SU-DHL-6 (cell line): ENCODE measurements at regions not wholly inside any gene's neighbourhood (a gene's known extent, or its start where the extent isn't known, plus 50 kb on each side); places are given as distances from the start of the nearest gene placed in this dataset.

ENCODE experiments used
- H2AFZ ChIP-seq: fragments of 200-600 bp; sonication (generic); 2 replicates; pipeline ENCODE4 v1.6.1; 2014; ENCODE audit warnings: low read depth, mild to moderate bottlenecking, moderate library complexity, mixed read lengths, antibody characterized with exemption, low read length; ENCODE audit not compliant: severe bottlenecking
- H3F3A ChIP-seq: fragments of 200-600 bp; shearing (Covaris generic); 2 replicates; pipeline ENCODE4 v1.6.0; 2016; ENCODE audit warnings: antibody characterized with exemption, mild to moderate bottlenecking; ENCODE audit not compliant: insufficient read depth
- H3K27ac ChIP-seq: fragments of 200-600 bp; sonication (generic); 2 replicates; pipeline ENCODE4 v1.5.1; 2016; ENCODE audit warnings: low read depth, mild to moderate bottlenecking, low read length, moderate library complexity, mixed read lengths
- H3K27me3 ChIP-seq: fragments of 200-600 bp; sonication (generic), shearing (Covaris generic); 2 replicates; pipeline ENCODE4 v1.6.0; 2014; ENCODE audit warnings: mild to moderate bottlenecking, low read length
- H3K36me3 ChIP-seq: fragments of 200-600 bp; sonication (generic); 2 replicates; pipeline ENCODE4 v1.6.1; 2014; ENCODE audit warnings: mild to moderate bottlenecking, low read length, mixed read lengths
- H3K4me2 ChIP-seq: fragments of 300-600, 200-600 bp; shearing (Covaris generic), sonication (generic); 2 replicates; pipeline ENCODE4 v1.6.0; 2014; ENCODE audit warnings: low read length, low read depth, mild to moderate bottlenecking; ENCODE audit not compliant: poor library complexity, severe bottlenecking
- H3K4me3 ChIP-seq: fragments of 200-600 bp; sonication (generic); 2 replicates; pipeline ENCODE4 v1.5.1; 2014; ENCODE audit warnings: antibody characterized with exemption, low read length, mild to moderate bottlenecking, mixed read lengths; ENCODE audit not compliant: insufficient read depth, poor library complexity, severe bottlenecking
- H3K79me2 ChIP-seq: fragments of 200-600 bp; sonication (generic); 2 replicates; pipeline ENCODE4 v1.6.1; 2014; ENCODE audit warnings: mild to moderate bottlenecking, low read length, moderate library complexity; ENCODE audit not compliant: insufficient read depth
- H3K9ac ChIP-seq: fragments of 200-600 bp; sonication (generic); 2 replicates; pipeline ENCODE4 v1.7.0; 2014; ENCODE audit warnings: mild to moderate bottlenecking, low read length
- H3K9me2 ChIP-seq: fragments of 200-600 bp; sonication (generic); replicated peaks from 2 replicates; pipeline ENCODE4 v1.6.1; 2014; ENCODE audit warnings: low read length; ENCODE audit not compliant: insufficient read depth
- H3K9me3 ChIP-seq: fragments of 200-600 bp; sonication (generic); 2 replicates; pipeline ENCODE4 v1.6.1; 2014; ENCODE audit warnings: low read length, mixed read lengths; ENCODE audit not compliant: insufficient read depth
- H4K20me1 ChIP-seq: fragments of 200-600 bp; sonication (generic); 2 replicates; pipeline ENCODE4 v1.6.1; 2014; ENCODE audit warnings: low read depth, mild to moderate bottlenecking, antibody characterized with exemption, low read length, moderate library complexity, mixed read lengths
- EZH2phosphoT487 ChIP-seq: fragments of 200-600 bp; sonication (generic), shearing (Covaris generic); conservative IDR thresholded peaks from 2 replicates; pipeline ENCODE4 v1.6.1; 2018; ENCODE audit warnings: mild to moderate bottlenecking, antibody characterized with exemption, low read length, moderate library complexity, mixed read lengths
- TF ChIP-seq, protein P1 (sequence below): fragments of 200-600 bp; sonication (generic); IDR thresholded peaks from one replicate; pipeline ENCODE4 v1.5.1; 2017; ENCODE audit warnings: antibody characterized with exemption, mild to moderate bottlenecking, low read length, moderate library complexity; ENCODE audit not compliant: insufficient read depth, poor library complexity, severe bottlenecking

DNA sequence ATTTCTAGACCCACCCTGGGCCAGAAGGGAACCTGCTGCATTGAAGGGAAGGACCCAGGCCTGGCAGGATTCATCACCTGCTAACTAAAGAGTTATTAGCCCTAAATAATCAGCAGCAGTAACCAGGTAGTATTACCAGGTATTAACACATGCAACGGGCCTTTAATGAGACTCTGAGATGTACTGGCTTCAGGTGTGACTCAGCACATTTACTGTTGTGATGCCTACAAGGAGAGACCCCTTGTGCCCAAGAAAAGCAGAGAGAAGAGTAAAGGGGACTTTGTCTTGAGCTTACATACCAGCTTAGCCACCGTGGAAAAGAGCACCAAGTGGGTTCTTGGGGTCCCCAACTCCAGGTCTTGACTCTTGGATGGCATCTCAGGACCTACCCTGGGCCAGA, 243.1 kb upstream of the SLC39A10 start:
- Histone ChIP-seq H3K9me2 (no peaks in the 10 kb centered on the region), H3K4me3 (no peak overlapping the region), H3F3A (no peaks in the 10 kb centered on the region), H3K79me2 (no peaks in the 10 kb centered on the region), H3K9ac (no peak overlapping the region), H3K4me2 (no peak overlapping the region), H2AFZ (no peak overlapping the region), H3K9me3 (no peaks in the 10 kb centered on the region), H3K36me3 (no peaks in the 10 kb centered on the region), H3K27ac (no peak overlapping the region), H4K20me1 (no peaks in the 10 kb centered on the region), H3K27me3 (no peaks in the 10 kb centered on the region)
- TF ChIP-seq EZH2phosphoT487, result no peak
- TF ChIP-seq, protein P1, sequence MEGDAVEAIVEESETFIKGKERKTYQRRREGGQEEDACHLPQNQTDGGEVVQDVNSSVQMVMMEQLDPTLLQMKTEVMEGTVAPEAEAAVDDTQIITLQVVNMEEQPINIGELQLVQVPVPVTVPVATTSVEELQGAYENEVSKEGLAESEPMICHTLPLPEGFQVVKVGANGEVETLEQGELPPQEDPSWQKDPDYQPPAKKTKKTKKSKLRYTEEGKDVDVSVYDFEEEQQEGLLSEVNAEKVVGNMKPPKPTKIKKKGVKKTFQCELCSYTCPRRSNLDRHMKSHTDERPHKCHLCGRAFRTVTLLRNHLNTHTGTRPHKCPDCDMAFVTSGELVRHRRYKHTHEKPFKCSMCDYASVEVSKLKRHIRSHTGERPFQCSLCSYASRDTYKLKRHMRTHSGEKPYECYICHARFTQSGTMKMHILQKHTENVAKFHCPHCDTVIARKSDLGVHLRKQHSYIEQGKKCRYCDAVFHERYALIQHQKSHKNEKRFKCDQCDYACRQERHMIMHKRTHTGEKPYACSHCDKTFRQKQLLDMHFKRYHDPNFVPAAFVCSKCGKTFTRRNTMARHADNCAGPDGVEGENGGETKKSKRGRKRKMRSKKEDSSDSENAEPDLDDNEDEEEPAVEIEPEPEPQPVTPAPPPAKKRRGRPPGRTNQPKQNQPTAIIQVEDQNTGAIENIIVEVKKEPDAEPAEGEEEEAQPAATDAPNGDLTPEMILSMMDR, result no peak

DNA sequence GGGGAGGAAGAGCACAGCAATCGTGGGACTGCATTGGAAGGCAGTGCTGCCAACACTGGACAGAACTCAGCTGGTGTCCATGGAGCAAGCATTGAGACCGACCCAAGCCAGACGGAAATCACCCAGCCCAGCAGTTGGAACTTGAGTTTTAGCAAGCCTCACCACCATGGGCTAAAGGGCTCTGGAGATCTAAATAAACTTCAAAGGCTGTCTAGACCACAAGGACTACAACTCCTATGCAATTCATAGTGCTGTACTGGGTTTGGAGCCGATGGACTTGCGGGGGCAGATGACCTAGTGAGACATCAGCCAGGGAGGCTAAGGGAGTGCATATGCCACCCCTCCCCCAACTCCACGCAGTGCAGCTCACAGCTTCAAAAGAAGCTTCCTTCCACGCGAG, 243.6 kb upstream of the SLC39A10 start:
- Histone ChIP-seq H3K27ac (no peak overlapping the region), H3K36me3 (no peaks in the 10 kb centered on the region), H3K4me3 (no peak overlapping the region), H3K9me3 (no peaks in the 10 kb centered on the region), H3K9me2 (no peaks in the 10 kb centered on the region), H3K9ac (no peak overlapping the region), H3F3A (no peaks in the 10 kb centered on the region), H3K27me3 (no peaks in the 10 kb centered on the region), H2AFZ (no peak overlapping the region), H3K4me2 (no peak overlapping the region), H4K20me1 (no peaks in the 10 kb centered on the region), H3K79me2 (no peaks in the 10 kb centered on the region)
- no peak for TF ChIP-seq EZH2phosphoT487
- TF ChIP-seq, protein P1, result no peak

DNA sequence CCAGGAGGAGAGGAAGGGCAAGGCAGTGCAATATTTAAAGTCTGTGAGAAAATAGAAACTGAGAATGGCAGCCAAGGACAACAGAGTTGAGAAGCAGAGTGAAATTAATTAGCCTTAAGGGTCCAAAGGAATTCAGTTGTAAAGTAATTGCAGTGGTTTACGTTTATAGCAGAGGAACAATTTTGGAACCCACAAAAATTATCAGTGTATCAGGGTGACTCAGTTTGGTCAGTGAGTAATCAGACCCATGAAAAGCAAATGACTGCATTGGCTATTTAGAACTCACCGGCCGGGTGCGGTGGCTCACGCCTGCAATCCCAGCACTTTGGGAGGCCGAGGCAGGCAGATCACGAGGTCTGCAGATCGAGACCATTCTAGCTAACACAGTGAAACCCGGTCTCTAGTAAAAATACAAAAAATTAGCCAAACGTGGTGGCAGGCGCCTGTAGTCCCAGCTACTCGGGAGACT, 245.8 kb upstream of the SLC39A10 start:
- TF ChIP-seq, protein P1, result no peak
- TF ChIP-seq EZH2phosphoT487, result no peak
- H3K9me2 ChIP-seq, result no peaks in the 10 kb centered on the region
- H3K4me2 ChIP-seq, result no peak overlapping the region

More for the DNA sequence above, 245.8 kb upstream of the SLC39A10 start:
- no peak overlapping the region for H3K4me3 ChIP-seq
- no peaks in the 10 kb centered on the region for H3K79me2 ChIP-seq
- no peaks in the 10 kb centered on the region for H3K9me3 ChIP-seq
- H4K20me1 ChIP-seq, result no peaks in the 10 kb centered on the region
- no peaks in the 10 kb centered on the region for H3K36me3 ChIP-seq
- H2AFZ ChIP-seq, result no peak overlapping the region
- H3K27me3 ChIP-seq, result no peaks in the 10 kb centered on the region
- H3K9ac ChIP-seq, result no peak overlapping the region
- no peaks in the 10 kb centered on the region for H3F3A ChIP-seq
- no peak overlapping the region for H3K27ac ChIP-seq
